ENCODE measurements at regions not wholly inside any gene's neighbourhood (a gene's known extent, or its start where the extent isn't known, plus 50 kb on each side); places are given as distances from the start of the nearest gene placed in this dataset.

GRCh38 chr16:5432166-5432565 is 334.6 kb upstream of the EEF2KMT start:
- DNase-seq (ENCODE audit: low read depth, low spot score) (no peak), ATAC-seq (no peak)
- H3K27ac ChIP-seq (ENCODE audit: low read depth, low read length): no peak overlapping the region
- H3K9me3 ChIP-seq (ENCODE audit: control insufficient read depth in 1 of 2, insufficient read depth in 1 of 2, low read depth in 1 of 2, low read length in 2 of 2): no peaks in the 10 kb centered on the region
- intact Hi-C loops (cut with micrococcal nuclease): no loop called here
- no peaks in the 10 kb centered on the region for H3K36me3 ChIP-seq (ENCODE audit: control insufficient read depth in 1 of 2, insufficient read depth in 2 of 2, low read length in 2 of 2)
- H3K9ac ChIP-seq (ENCODE audit: low read length): no peak overlapping the region
- no peaks in the 10 kb centered on the region for H4K20me1 ChIP-seq (ENCODE audit: insufficient read depth)
- H3K79me2 ChIP-seq (ENCODE audit: insufficient read depth, low read length): no peaks in the 10 kb centered on the region
- POLR2A ChIA-PET: no interaction called here
- TF ChIP-seq ZFX (IDR thresholded peaks at IDR 0.05): no peak
- TF ChIP-seq RAD21 (IDR thresholded peaks at IDR 0.05; ENCODE audit: low read depth): no peak
- no peak for TF ChIP-seq SIN3A (IDR thresholded peaks at IDR 0.05; ENCODE audit: low read depth)
- TF ChIP-seq POLR2AphosphoS5 (IDR thresholded peaks at IDR 0.05; ENCODE audit: low read depth, low read length): no peak
- TF ChIP-seq CTCF (IDR thresholded peaks at IDR 0.05 in 2 of 3, conservative IDR thresholded peaks at IDR 0.05 in 1 of 3; ENCODE audit: borderline replicate concordance in 1 of 3, insufficient read depth in 1 of 3, low read depth in 2 of 3, low read length in 2 of 3): no peak
- TF ChIP-seq POLR2A (IDR thresholded peaks at IDR 0.05; ENCODE audit: borderline replicate concordance, extremely low read depth, insufficient read depth, insufficient read length): no peak
- TF ChIP-seq TCF7L2 (IDR thresholded peaks at IDR 0.05; ENCODE audit: borderline replicate concordance, extremely low read depth, insufficient read depth, insufficient read length): no peak
- no peak overlapping the region for H3K4me3 ChIP-seq (replicated peaks in 1 of 2; ENCODE audit: low read depth in 1 of 2, low read length in 2 of 2)
- CTCF ChIA-PET: no interaction called here
- RAD21 ChIA-PET (ENCODE audit: low non-redundant PET in 1 of 2, low total read pairs in 2 of 2, uncharacterized antibody in 2 of 2, unreplicated experiment in 2 of 2): no interaction called here
- H3K4me2 ChIP-seq (ENCODE audit: low read length): no peak overlapping the region
- no peak overlapping the region for H2AFZ ChIP-seq (ENCODE audit: low read depth, low read length, poor library complexity, severe bottlenecking)
- no peaks in the 10 kb centered on the region for H3K9me2 ChIP-seq (ENCODE audit: insufficient read depth)
- H3K27me3 ChIP-seq (ENCODE audit: insufficient read depth, low read length): 0 out of 2 replicates have a peak, but pooled peaks cover 3% of the 10 kb centered on the region
- no TSS peak for BruUV-seq (replicated peaks)
- H3K4me1 ChIP-seq (ENCODE audit: control insufficient read depth in 1 of 2, insufficient read depth in 2 of 2, low read length in 2 of 2): no peaks in the 10 kb centered on the region

- no peak overlapping the region for H3K27ac ChIP-seq (ENCODE audit: low read depth, low read length)
- no peak overlapping the region for H2AFZ ChIP-seq (ENCODE audit: low read depth, low read length, poor library complexity, severe bottlenecking)
- no peak overlapping the region for H3K4me3 ChIP-seq (replicated peaks in 1 of 2; ENCODE audit: low read depth in 1 of 2, low read length in 2 of 2)
- ATAC-seq (no peak), DNase-seq (ENCODE audit: low read depth, low spot score) (no peak)
- H3K9ac ChIP-seq (ENCODE audit: low read length): no peak overlapping the region
- RAD21 ChIA-PET (ENCODE audit: low non-redundant PET in 1 of 2, low total read pairs in 2 of 2, uncharacterized antibody in 2 of 2, unreplicated experiment in 2 of 2): no interaction called here
- no peaks in the 10 kb centered on the region for H4K20me1 ChIP-seq (ENCODE audit: insufficient read depth)
- no peaks in the 10 kb centered on the region for H3K79me2 ChIP-seq (ENCODE audit: insufficient read depth, low read length)
- no peaks in the 10 kb centered on the region for H3K9me2 ChIP-seq (ENCODE audit: insufficient read depth)
- H3K9me3 ChIP-seq (ENCODE audit: control insufficient read depth in 1 of 2, insufficient read depth in 1 of 2, low read depth in 1 of 2, low read length in 2 of 2): no peaks in the 10 kb centered on the region
- no peaks in the 10 kb centered on the region for H3K36me3 ChIP-seq (ENCODE audit: control insufficient read depth in 1 of 2, insufficient read depth in 2 of 2, low read length in 2 of 2)
- POLR2A ChIA-PET: no interaction called here
- TF ChIP-seq POLR2AphosphoS5 (IDR thresholded peaks at IDR 0.05; ENCODE audit: low read depth, low read length) (no peak), TCF7L2 (IDR thresholded peaks at IDR 0.05; ENCODE audit: borderline replicate concordance, extremely low read depth, insufficient read depth, insufficient read length) (no peak), YY1 (IDR thresholded peaks at IDR 0.05; ENCODE audit: extremely low read depth, insufficient replicate concordance, low read depth, low read length) (no peak), REST (IDR thresholded peaks at IDR 0.05; ENCODE audit: low read depth) (no peak), ZNF274 (IDR thresholded peaks at IDR 0.05; ENCODE audit: low read depth, low read length) (no peak)
- H3K4me1 ChIP-seq (ENCODE audit: control insufficient read depth in 1 of 2, insufficient read depth in 2 of 2, low read length in 2 of 2): no peaks in the 10 kb centered on the region
- no peak overlapping the region for H3K4me2 ChIP-seq (ENCODE audit: low read length)
- CTCF ChIA-PET: no interaction called here
- intact Hi-C loops (cut with micrococcal nuclease): no loop called here
- no TSS peak for BruUV-seq (replicated peaks)
- 0 out of 2 replicates have a peak, but pooled peaks cover 3% of the 10 kb centered on the region for H3K27me3 ChIP-seq (ENCODE audit: insufficient read depth, low read length)
Observed at GRCh38 chr16:5430598-5430997, 333.0 kb upstream of the EEF2KMT start.
